H9 (cell line): ENCODE measurements at regions not wholly inside any gene's neighbourhood (a gene's known extent, or its start where the extent isn't known, plus 50 kb on each side); places are given as distances from the start of the nearest gene placed in this dataset.

ENCODE experiments used
- DNase-seq: peaks from one replicate; pipeline ENCODE4 v3.0.0-alpha.2; 2017
- H2AFZ ChIP-seq: one replicate; pipeline ENCODE4 v1.6.1; 2013; ENCODE audit warnings: mild to moderate bottlenecking, low read length, control low read depth, moderate library complexity
- H2AK5ac ChIP-seq: 2 replicates; pipeline ENCODE4 v1.6.1; 2013; ENCODE audit warnings: low read length, control low read depth, mixed read lengths; ENCODE audit not compliant: insufficient read length
- H2BK120ac ChIP-seq: one replicate; pipeline ENCODE4 v1.6.1; 2013; ENCODE audit warnings: low read depth, mild to moderate bottlenecking, low read length, control low read depth, inconsistent platforms; ENCODE audit not compliant: poor library complexity, severe bottlenecking
- H2BK12ac ChIP-seq: 2 replicates; pipeline ENCODE4 v1.6.1; 2013; ENCODE audit warnings: low read length, control low read depth, mixed read lengths, low read depth; ENCODE audit not compliant: insufficient read length
- H2BK15ac ChIP-seq: 2 replicates; pipeline ENCODE4 v1.6.1; 2013; ENCODE audit warnings: low read depth, low read length, control low read depth
- H2BK20ac ChIP-seq: one replicate; pipeline ENCODE4 v1.6.1; 2013; ENCODE audit warnings: low read depth, mild to moderate bottlenecking, low read length, control low read depth, inconsistent platforms; ENCODE audit not compliant: poor library complexity, severe bottlenecking
- H2BK5ac ChIP-seq: 2 replicates; pipeline ENCODE4 v1.6.1; 2013; ENCODE audit warnings: low read length, control low read depth, mixed read lengths; ENCODE audit not compliant: insufficient read length
- H3K14ac ChIP-seq: 2 replicates; pipeline ENCODE4 v1.6.1; 2013; ENCODE audit warnings: low read length, control low read depth; ENCODE audit not compliant: insufficient read depth
- H3K18ac ChIP-seq: 2 replicates; pipeline ENCODE4 v1.6.1; 2013; ENCODE audit warnings: low read depth, mild to moderate bottlenecking, mixed read lengths, low read length, control low read depth; ENCODE audit not compliant: insufficient read length
- H3K23ac ChIP-seq: 2 replicates; pipeline ENCODE4 v1.6.1; 2013; ENCODE audit warnings: low read length, control low read depth, mixed read lengths, low read depth; ENCODE audit not compliant: insufficient read length
- H3K23me2 ChIP-seq: 2 replicates; pipeline ENCODE4 v1.6.1; 2013; ENCODE audit warnings: low read depth, mild to moderate bottlenecking, mixed read lengths, low read length, control low read depth; ENCODE audit not compliant: insufficient read length, poor library complexity, severe bottlenecking
- H3K27ac ChIP-seq: 2 replicates; pipeline ENCODE4 v1.5.1; 2013; ENCODE audit warnings: low read length, control low read depth, mixed read lengths, low read depth; ENCODE audit not compliant: insufficient read length
- H3K27me3 ChIP-seq: 2 replicates; pipeline ENCODE4 v1.6.1; 2013; ENCODE audit warnings: low read length, control low read depth, inconsistent platforms; ENCODE audit not compliant: insufficient read depth
- H3K4ac ChIP-seq: 2 replicates; pipeline ENCODE4 v1.6.1; 2013; ENCODE audit warnings: low read depth, mild to moderate bottlenecking, control low read depth, inconsistent platforms, low read length, moderate library complexity
- H3K4me1 ChIP-seq: 2 replicates; pipeline ENCODE4 v1.6.1; 2013; ENCODE audit warnings: low read length, control low read depth, inconsistent platforms; ENCODE audit not compliant: insufficient read depth
- H3K4me2 ChIP-seq: 2 replicates; pipeline ENCODE4 v1.6.1; 2013; ENCODE audit warnings: low read length, control low read depth, mixed read lengths; ENCODE audit not compliant: insufficient read length, insufficient read depth
- H3K56ac ChIP-seq: 2 replicates; pipeline ENCODE4 v1.6.1; 2013; ENCODE audit warnings: low read depth, mild to moderate bottlenecking, mixed read lengths, low read length, control low read depth; ENCODE audit not compliant: insufficient read length
- H3K79me1 ChIP-seq: 2 replicates; pipeline ENCODE4 v1.6.1; 2013; ENCODE audit warnings: low read depth, mild to moderate bottlenecking, moderate library complexity, low read length, control low read depth, inconsistent platforms; ENCODE audit not compliant: insufficient read depth, poor library complexity, severe bottlenecking
- H3K79me2 ChIP-seq: 2 replicates; pipeline ENCODE4 v1.6.1; 2013; ENCODE audit warnings: low read length, control low read depth, inconsistent platforms; ENCODE audit not compliant: insufficient read depth
- H3K9ac ChIP-seq: 2 replicates; pipeline ENCODE4 v1.6.1; 2013; ENCODE audit warnings: low read length, control low read depth, mixed read lengths; ENCODE audit not compliant: insufficient read length; ENCODE audit errors: extremely low read depth
- H3K9me3 ChIP-seq: one replicate; pipeline ENCODE4 v1.6.1; 2013; ENCODE audit warnings: low read depth, low read length, inconsistent platforms; ENCODE audit not compliant: control insufficient read depth
- H3T11ph ChIP-seq: one replicate; pipeline ENCODE4 v1.6.1; 2013; ENCODE audit warnings: mild to moderate bottlenecking, low read length, control low read depth, inconsistent platforms
- H4K20me1 ChIP-seq: one replicate; pipeline ENCODE4 v1.6.1; 2013; ENCODE audit not compliant: control insufficient read depth, insufficient read length, insufficient read depth
- H4K5ac ChIP-seq: 2 replicates; pipeline ENCODE4 v1.6.1; 2013; ENCODE audit warnings: low read depth, mild to moderate bottlenecking, mixed read lengths, low read length, control low read depth; ENCODE audit not compliant: insufficient read length
- H4K8ac ChIP-seq: replicated peaks from 2 replicates; pipeline ENCODE4 v1.6.1; 2013; ENCODE audit warnings: low read length, control low read depth, mixed read lengths, low read depth; ENCODE audit not compliant: insufficient read length
- H4K91ac ChIP-seq: 2 replicates; pipeline ENCODE4 v1.6.1; 2013; ENCODE audit warnings: low read depth, mild to moderate bottlenecking, moderate library complexity, mixed read lengths, low read length, control low read depth; ENCODE audit not compliant: insufficient read length
- H3K27ac Mint-ChIP-seq, 3 experiments: 2 replicates in 2 of 3; 3 replicates in 1 of 3; pipeline ENCODE4 v1.8.0; 2020 to 2021; ENCODE audit warnings: mixed read lengths in 3 of 3, mild to moderate bottlenecking in 1 of 3, moderate library complexity in 1 of 3
- H3K27me3 Mint-ChIP-seq: 2 replicates; pipeline ENCODE4 v1.8.0; 2021; ENCODE audit warnings: low read depth, mild to moderate bottlenecking, moderate library complexity, mixed read lengths
- H3K36me3 Mint-ChIP-seq, 3 experiments: 2 replicates in 2 of 3; 3 replicates in 1 of 3; pipeline ENCODE4 v1.8.0; 2020 to 2021; ENCODE audit warnings: low read depth in 3 of 3, mixed read lengths in 3 of 3; ENCODE audit not compliant: insufficient read depth in 1 of 3
- H3K4me1 Mint-ChIP-seq, 2 experiments: 2 replicates each; pipeline ENCODE4 v1.8.0; 2020; ENCODE audit warnings: mixed read lengths in 2 of 2
- H3K4me3 Mint-ChIP-seq, 2 experiments: 2 replicates in 1 of 2; 3 replicates in 1 of 2; pipeline ENCODE4 v1.8.0; 2020 to 2021; ENCODE audit warnings: mild to moderate bottlenecking in 2 of 2, mixed read lengths in 2 of 2, moderate library complexity in 1 of 2
- H3K9me3 Mint-ChIP-seq, 2 experiments: 2 replicates in 1 of 2; 3 replicates in 1 of 2; pipeline ENCODE4 v1.8.0; 2020; ENCODE audit warnings: mild to moderate bottlenecking in 2 of 2, mixed read lengths in 2 of 2, moderate library complexity in 1 of 2
- WGBS: extraction: QIAGEN DNeasy Blood & Tissue Kit; methylation state at CpG from one replicate; pipeline ENCODE4 v1.1.7; 2013; ENCODE audit warnings: missing lambda C conversion rate, low lambda C conversion rate, mixed read lengths; ENCODE audit not compliant: insufficient read length; ENCODE audit errors: extremely low coverage; 5-methylcytosine and 5-hydroxymethylcytosine counted together
- TF ChIP-seq, protein P1 (sequence below): fragments of 200-600 bp; sonication (generic); conservative IDR thresholded peaks from 3 replicates; pipeline ENCODE4 v1.8.0; 2021; ENCODE audit warnings: antibody characterized with exemption, mild to moderate bottlenecking

- Histone ChIP-seq H2AFZ (no peak overlapping the region), H2BK5ac (no peak overlapping the region), H3K79me2 (no peaks in the 10 kb centered on the region), H2BK15ac (no peak overlapping the region), H3K56ac (no peak overlapping the region), H3K9ac (no peak overlapping the region), H3K9me3 (no peaks in the 10 kb centered on the region), H3K27ac (no peak overlapping the region), H2BK20ac (no peak overlapping the region), H4K20me1 (no peaks in the 10 kb centered on the region), H2BK12ac (no peak overlapping the region), H2AK5ac (no peak overlapping the region), H3K14ac (no peak overlapping the region), H3K79me1 (no peaks in the 10 kb centered on the region), H3K4me1 (0 out of 2 replicates have a peak, but pooled peaks cover 5% of the 10 kb centered on the region), H4K8ac (no peak overlapping the region), H3K23ac (no peak overlapping the region), H4K91ac (no peak overlapping the region), H3K4me2 (no peak overlapping the region), H3K18ac (no peak overlapping the region), H4K5ac (no peak overlapping the region), H3K23me2 (no peaks in the 10 kb centered on the region), H3K27me3 (no peaks in the 10 kb centered on the region), H3K4ac (no peak overlapping the region), H3T11ph (no peak overlapping the region), H2BK120ac (no peak overlapping the region)
- Mint-ChIP-seq H3K36me3 (no peaks in the 10 kb centered on the region), H3K4me3 (no peak overlapping the region), H3K4me1 (peaks cover 13 to 16% of the 10 kb centered on the region in 2 experiments), H3K27ac (no peak overlapping the region), H3K27me3 (peaks cover 9% of the 10 kb centered on the region; the same call in 1 of the 2 replicates), H3K9me3 (no peaks in the 10 kb centered on the region)
- DNase-seq: no peak
- WGBS: no CpG with 5 or more reads among the region's 2 CpGs
- TF ChIP-seq, protein P1, sequence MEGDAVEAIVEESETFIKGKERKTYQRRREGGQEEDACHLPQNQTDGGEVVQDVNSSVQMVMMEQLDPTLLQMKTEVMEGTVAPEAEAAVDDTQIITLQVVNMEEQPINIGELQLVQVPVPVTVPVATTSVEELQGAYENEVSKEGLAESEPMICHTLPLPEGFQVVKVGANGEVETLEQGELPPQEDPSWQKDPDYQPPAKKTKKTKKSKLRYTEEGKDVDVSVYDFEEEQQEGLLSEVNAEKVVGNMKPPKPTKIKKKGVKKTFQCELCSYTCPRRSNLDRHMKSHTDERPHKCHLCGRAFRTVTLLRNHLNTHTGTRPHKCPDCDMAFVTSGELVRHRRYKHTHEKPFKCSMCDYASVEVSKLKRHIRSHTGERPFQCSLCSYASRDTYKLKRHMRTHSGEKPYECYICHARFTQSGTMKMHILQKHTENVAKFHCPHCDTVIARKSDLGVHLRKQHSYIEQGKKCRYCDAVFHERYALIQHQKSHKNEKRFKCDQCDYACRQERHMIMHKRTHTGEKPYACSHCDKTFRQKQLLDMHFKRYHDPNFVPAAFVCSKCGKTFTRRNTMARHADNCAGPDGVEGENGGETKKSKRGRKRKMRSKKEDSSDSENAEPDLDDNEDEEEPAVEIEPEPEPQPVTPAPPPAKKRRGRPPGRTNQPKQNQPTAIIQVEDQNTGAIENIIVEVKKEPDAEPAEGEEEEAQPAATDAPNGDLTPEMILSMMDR: no peak
These were observed 387.5 kb downstream of the MTX2 start for GRCh38 chr2:176656776-176657140.
